Smooth muscle cell (in vitro differentiated cells): ENCODE measurements at regions not wholly inside any gene's neighbourhood (a gene's known extent, or its start where the extent isn't known, plus 50 kb on each side); places are given as distances from the start of the nearest gene placed in this dataset.

Experiments used
- DNase-seq: peaks from one replicate; lab custom pipeline; 2025; ENCODE audit not compliant: unreplicated experiment; lab: John Stamatoyannopoulos, UW
- H2AFZ ChIP-seq: fragments of 200-600 bp; sonication (generic); 2 replicates; pipeline ENCODE4 v1.6.0; 2016; ENCODE audit warnings: antibody characterized with exemption, low read depth, mild to moderate bottlenecking
- H3F3A ChIP-seq: fragments of 200-600 bp; sonication (generic); 2 replicates; pipeline ENCODE4 v1.6.0; 2017; ENCODE audit warnings: antibody characterized with exemption, low read depth
- H3K27ac ChIP-seq: fragments of 200-600 bp; sonication (generic); 2 replicates; pipeline ENCODE4 v1.5.1; 2016; ENCODE audit warnings: low read depth, mild to moderate bottlenecking
- H3K27me3 ChIP-seq: fragments of 200-600 bp; sonication (generic); 2 replicates; pipeline ENCODE4 v1.6.1; 2016; ENCODE audit warnings: low read depth, mild to moderate bottlenecking
- H3K36me3 ChIP-seq: fragments of 200-600 bp; sonication (generic); 2 replicates; pipeline ENCODE4 v1.5.1; 2016; ENCODE audit warnings: low read depth
- H3K4me1 ChIP-seq: fragments of 200-600 bp; sonication (generic); 2 replicates; pipeline ENCODE4 v1.5.1; 2016; ENCODE audit warnings: low read depth
- H3K4me2 ChIP-seq: fragments of 200-600 bp; sonication (generic); 2 replicates; pipeline ENCODE4 v1.6.0; 2016; ENCODE audit warnings: mild to moderate bottlenecking
- H3K4me3 ChIP-seq: fragments of 200-600 bp; sonication (generic); 2 replicates; pipeline ENCODE4 v1.5.1; 2016; ENCODE audit warnings: mild to moderate bottlenecking
- H3K79me2 ChIP-seq: fragments of 200-600 bp; sonication (generic); 2 replicates; pipeline ENCODE4 v1.6.0; 2016; ENCODE audit warnings: low read depth, mild to moderate bottlenecking
- H3K9ac ChIP-seq: fragments of 200-600 bp; sonication (generic); 2 replicates; pipeline ENCODE4 v1.6.0; 2016; ENCODE audit warnings: low read depth
- H3K9me3 ChIP-seq: fragments of 200-600 bp; sonication (generic); replicated peaks from 2 replicates; pipeline ENCODE4 v1.5.1; 2016; ENCODE audit warnings: low read depth
- H4K20me1 ChIP-seq: fragments of 200-600 bp; sonication (generic); 2 replicates; pipeline ENCODE4 v1.6.0; 2016; ENCODE audit warnings: low read depth
- WGBS: methylation state at CpG from one replicate; pipeline ENCODE4 v1.1.7; 2016; ENCODE audit warnings: low lambda C conversion rate; 5-methylcytosine and 5-hydroxymethylcytosine counted together
- TF ChIP-seq, protein P1 (sequence below): fragments of 200-600 bp; sonication (generic); IDR thresholded peaks from 2 replicates; pipeline ENCODE4 v1.5.1; 2017; ENCODE audit warnings: borderline replicate concordance, mild to moderate bottlenecking, antibody characterized with exemption; ENCODE audit not compliant: insufficient read depth, poor library complexity, severe bottlenecking

DNA sequence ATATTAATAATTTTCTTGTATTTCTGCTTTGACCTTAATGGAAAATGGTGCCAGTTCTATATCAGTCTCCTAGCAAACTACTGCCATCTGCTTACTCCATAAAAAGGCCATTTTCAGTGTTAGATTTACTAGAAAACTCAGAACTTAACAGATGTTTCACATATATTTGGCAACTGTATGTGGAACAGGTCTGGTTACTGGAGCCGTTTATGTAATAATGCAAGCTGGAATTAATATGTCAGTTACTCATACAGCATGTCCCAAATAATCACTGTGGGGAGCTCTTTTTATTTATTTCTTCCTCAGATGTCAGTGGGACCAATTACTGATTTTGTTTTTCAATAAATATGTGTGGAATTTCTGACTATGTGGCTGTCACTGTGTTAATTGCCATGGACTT, 1247.6 kb downstream of the CNTNAP5 start:
- H3K79me2 ChIP-seq: no peaks in the 10 kb centered on the region
- H3F3A ChIP-seq: no peaks in the 10 kb centered on the region
- no peak overlapping the region for H3K4me3 ChIP-seq
- no peaks in the 10 kb centered on the region for H3K9me3 ChIP-seq
- no peaks in the 10 kb centered on the region for H4K20me1 ChIP-seq
- no peaks in the 10 kb centered on the region for H3K4me1 ChIP-seq
- H3K4me2 ChIP-seq: no peak overlapping the region
- H3K27me3 ChIP-seq: no peaks in the 10 kb centered on the region
- no peaks in the 10 kb centered on the region for H3K36me3 ChIP-seq
- DNase-seq: no peak
- no peak overlapping the region for H3K27ac ChIP-seq
- 92% methylated on average over 1 of the region's 1 CpG for WGBS
- no peak overlapping the region for H3K9ac ChIP-seq
- TF ChIP-seq, protein P1, sequence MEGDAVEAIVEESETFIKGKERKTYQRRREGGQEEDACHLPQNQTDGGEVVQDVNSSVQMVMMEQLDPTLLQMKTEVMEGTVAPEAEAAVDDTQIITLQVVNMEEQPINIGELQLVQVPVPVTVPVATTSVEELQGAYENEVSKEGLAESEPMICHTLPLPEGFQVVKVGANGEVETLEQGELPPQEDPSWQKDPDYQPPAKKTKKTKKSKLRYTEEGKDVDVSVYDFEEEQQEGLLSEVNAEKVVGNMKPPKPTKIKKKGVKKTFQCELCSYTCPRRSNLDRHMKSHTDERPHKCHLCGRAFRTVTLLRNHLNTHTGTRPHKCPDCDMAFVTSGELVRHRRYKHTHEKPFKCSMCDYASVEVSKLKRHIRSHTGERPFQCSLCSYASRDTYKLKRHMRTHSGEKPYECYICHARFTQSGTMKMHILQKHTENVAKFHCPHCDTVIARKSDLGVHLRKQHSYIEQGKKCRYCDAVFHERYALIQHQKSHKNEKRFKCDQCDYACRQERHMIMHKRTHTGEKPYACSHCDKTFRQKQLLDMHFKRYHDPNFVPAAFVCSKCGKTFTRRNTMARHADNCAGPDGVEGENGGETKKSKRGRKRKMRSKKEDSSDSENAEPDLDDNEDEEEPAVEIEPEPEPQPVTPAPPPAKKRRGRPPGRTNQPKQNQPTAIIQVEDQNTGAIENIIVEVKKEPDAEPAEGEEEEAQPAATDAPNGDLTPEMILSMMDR: no peak
- no peak overlapping the region for H2AFZ ChIP-seq

DNA sequence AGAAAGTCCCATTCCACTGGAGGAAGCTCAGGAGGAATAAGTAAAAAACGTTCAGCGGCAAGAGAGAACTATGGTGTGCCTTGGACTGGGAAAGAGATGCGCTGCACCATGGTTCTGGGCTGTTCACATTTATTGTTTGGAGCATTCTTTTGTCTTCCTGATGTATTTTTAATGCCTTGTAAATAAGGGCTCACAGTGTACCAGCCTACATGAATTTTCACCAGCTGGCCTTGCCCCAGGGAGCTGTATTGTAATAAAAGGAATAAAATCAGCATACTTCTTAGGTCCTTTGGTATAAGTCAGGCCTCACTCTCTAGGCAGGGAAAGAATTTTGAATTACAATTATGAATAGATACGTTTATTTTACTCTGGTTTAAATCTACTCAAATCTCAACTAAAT, 1249.6 kb downstream of the CNTNAP5 start:
- Histone ChIP-seq H3K27me3 (no peaks in the 10 kb centered on the region), H3K36me3 (no peaks in the 10 kb centered on the region), H3K27ac (no peak overlapping the region), H3K9me3 (no peaks in the 10 kb centered on the region), H3K4me2 (no peak overlapping the region), H3F3A (no peaks in the 10 kb centered on the region), H2AFZ (no peak overlapping the region), H3K4me1 (no peaks in the 10 kb centered on the region), H3K4me3 (no peak overlapping the region), H3K79me2 (no peaks in the 10 kb centered on the region), H3K9ac (no peak overlapping the region), H4K20me1 (no peaks in the 10 kb centered on the region)
- TF ChIP-seq, protein P1: no peak
- DNase-seq: no peak
- 86% methylated on average over 4 of the region's 4 CpGs for WGBS

DNA sequence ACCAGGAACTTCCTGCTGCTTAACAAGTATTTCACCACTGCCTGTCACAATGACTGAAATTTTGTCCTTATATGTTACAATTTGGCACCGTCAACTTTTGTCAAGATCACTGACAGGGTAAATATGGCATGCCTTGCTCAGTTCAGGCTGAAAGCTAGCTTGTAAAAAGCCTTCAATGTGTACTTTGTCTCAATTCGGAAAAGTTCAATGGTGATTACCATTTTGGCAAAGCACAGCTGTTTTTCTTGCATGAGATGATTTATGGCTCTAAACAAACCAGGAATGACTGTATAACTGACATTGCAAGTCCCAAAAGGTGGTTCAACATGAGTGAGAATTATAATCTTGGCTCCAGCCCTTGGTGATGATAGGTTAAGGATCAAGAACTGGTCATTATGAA, 1255.2 kb downstream of the CNTNAP5 start:
- H3K27ac ChIP-seq: no peak overlapping the region
- DNase-seq: no peak
- TF ChIP-seq, protein P1: no peak
- H2AFZ ChIP-seq: no peak overlapping the region
- H3K79me2 ChIP-seq: no peaks in the 10 kb centered on the region
- no peak overlapping the region for H3K9ac ChIP-seq
- no peaks in the 10 kb centered on the region for H3K9me3 ChIP-seq
- H3F3A ChIP-seq: no peaks in the 10 kb centered on the region
- H3K4me2 ChIP-seq: no peak overlapping the region
- no peaks in the 10 kb centered on the region for H3K36me3 ChIP-seq
- no peak overlapping the region for H3K4me3 ChIP-seq
- H4K20me1 ChIP-seq: no peaks in the 10 kb centered on the region
- 77% methylated on average over 2 of the region's 2 CpGs for WGBS
- no peaks in the 10 kb centered on the region for H3K27me3 ChIP-seq
- H3K4me1 ChIP-seq: no peaks in the 10 kb centered on the region

DNA sequence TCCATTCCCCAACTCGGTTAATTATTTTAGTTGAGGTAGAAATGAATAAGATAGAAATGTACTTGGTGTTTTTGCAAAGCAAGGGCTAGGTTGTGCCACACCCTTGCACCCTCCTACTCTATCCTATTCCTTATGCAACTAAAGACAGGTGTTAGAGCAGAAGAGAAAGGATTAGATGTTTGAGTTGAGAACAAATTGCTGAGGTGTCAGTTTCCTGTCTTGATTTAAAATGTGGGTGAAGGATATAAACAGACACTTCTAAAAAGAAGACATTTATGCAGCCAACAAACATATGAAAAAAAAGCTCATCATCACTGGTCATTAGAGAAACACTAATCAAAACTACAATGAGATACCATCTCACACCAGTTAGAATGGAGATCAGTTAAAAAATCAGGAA, 1256.2 kb downstream of the CNTNAP5 start:
- Histone ChIP-seq H3K27ac (no peak overlapping the region), H3K4me3 (no peak overlapping the region), H3K4me1 (no peaks in the 10 kb centered on the region), H3K36me3 (no peaks in the 10 kb centered on the region), H3K4me2 (no peak overlapping the region), H3F3A (no peaks in the 10 kb centered on the region), H2AFZ (no peak overlapping the region), H3K79me2 (no peaks in the 10 kb centered on the region), H3K27me3 (no peaks in the 10 kb centered on the region), H3K9me3 (no peaks in the 10 kb centered on the region), H3K9ac (no peak overlapping the region), H4K20me1 (no peaks in the 10 kb centered on the region)
- DNase-seq: no peak
- TF ChIP-seq, protein P1: no peak
- WGBS: 87% methylated on average over 1 of the region's 1 CpG
